ENCODE measurements at regions not wholly inside any gene's neighbourhood (a gene's known extent, or its start where the extent isn't known, plus 50 kb on each side); places are given as distances from the start of the nearest gene placed in this dataset.
"Not testable (repeated sequence)": the region's sequence is repeated elsewhere in the genome, so short reads cannot be mapped to it uniquely, and the experiment has no call there.

GRCh38 chr3:62926494-62926893 lies 51.3 kb upstream of the CADPS start:
- Mint-ChIP-seq H3K9me3 (peaks cover 3% of the 10 kb centered on the region), H3K4me1 (no peaks in the 10 kb centered on the region), H3K36me3 (no peaks in the 10 kb centered on the region)

GRCh38 chr3:62928256-62928655 lies 53.0 kb upstream of the CADPS start:
- H3K9me3 Mint-ChIP-seq: peaks cover 3% of the 10 kb centered on the region
- DNase-seq (no peak), ATAC-seq (ENCODE audit: low read depth) (no peak)
- no peaks in the 10 kb centered on the region for H3K27me3 Mint-ChIP-seq
- H3K4me3 Mint-ChIP-seq: no peak overlapping the region
- H3K27ac Mint-ChIP-seq: no peak overlapping the region
- H3K36me3 Mint-ChIP-seq: no peaks in the 10 kb centered on the region
- no peaks in the 10 kb centered on the region for H3K4me1 Mint-ChIP-seq
- POLR2A ChIA-PET: no interaction called here

More at GRCh38 chr3:62926494-62926893, 51.3 kb upstream of the CADPS start:
- DNase-seq: no peak
- H3K4me3 Mint-ChIP-seq: no peak overlapping the region
- H3K27ac Mint-ChIP-seq: no peak overlapping the region
- no peaks in the 10 kb centered on the region for H3K27me3 Mint-ChIP-seq
- ATAC-seq (ENCODE audit: low read depth): no peak
- POLR2A ChIA-PET: no interaction called here

GRCh38 chr3:62929771-62930170 lies 54.6 kb upstream of the CADPS start:
- Mint-ChIP-seq H3K4me1 (no peaks in the 10 kb centered on the region), H3K4me3 (no peak overlapping the region), H3K27me3 (no peaks in the 10 kb centered on the region), H3K36me3 (no peaks in the 10 kb centered on the region), H3K9me3 (peaks cover 3% of the 10 kb centered on the region), H3K27ac (no peak overlapping the region)
- POLR2A ChIA-PET: no interaction called here
- DNase-seq (no peak), ATAC-seq (ENCODE audit: low read depth) (no peak)

GRCh38 chr3:62935793-62936192 lies 60.6 kb upstream of the CADPS start:
- Mint-ChIP-seq H3K27ac (no peak overlapping the region), H3K4me1 (no peaks in the 10 kb centered on the region), H3K27me3 (no peaks in the 10 kb centered on the region), H3K36me3 (no peaks in the 10 kb centered on the region), H3K9me3 (no peaks in the 10 kb centered on the region), H3K4me3 (no peak overlapping the region)
- POLR2A ChIA-PET: no interaction called here
- DNase-seq: no peak
- ATAC-seq (ENCODE audit: low read depth): no peak

- ATAC-seq (ENCODE audit: low read depth): no peak
- POLR2A ChIA-PET: no interaction called here
- H3K27me3 Mint-ChIP-seq: no peaks in the 10 kb centered on the region
- H3K9me3 Mint-ChIP-seq: no peaks in the 10 kb centered on the region
- H3K36me3 Mint-ChIP-seq: no peaks in the 10 kb centered on the region
- H3K4me3 Mint-ChIP-seq: no peak overlapping the region
- H3K4me1 Mint-ChIP-seq: no peaks in the 10 kb centered on the region
- no peak overlapping the region for H3K27ac Mint-ChIP-seq
- DNase-seq: no peak
Observed at GRCh38 chr3:62936626-62937254, 61.5 kb upstream of the CADPS start.

GRCh38 chr3:62938583-62938982 lies 63.4 kb upstream of the CADPS start:
- POLR2A ChIA-PET: no interaction called here
- no peak overlapping the region for H3K4me3 Mint-ChIP-seq
- H3K36me3 Mint-ChIP-seq: no peaks in the 10 kb centered on the region
- ATAC-seq (ENCODE audit: low read depth): no peak
- H3K4me1 Mint-ChIP-seq: no peaks in the 10 kb centered on the region
- no peak for DNase-seq
- H3K9me3 Mint-ChIP-seq: no peaks in the 10 kb centered on the region
- H3K27ac Mint-ChIP-seq: no peak overlapping the region
- H3K27me3 Mint-ChIP-seq: no peaks in the 10 kb centered on the region

GRCh38 chr3:62939707-62940106 lies 64.5 kb upstream of the CADPS start:
- POLR2A ChIA-PET: no interaction called here
- Mint-ChIP-seq H3K4me3 (no peak overlapping the region), H3K9me3 (no peaks in the 10 kb centered on the region), H3K27me3 (no peaks in the 10 kb centered on the region), H3K4me1 (no peaks in the 10 kb centered on the region), H3K27ac (no peak overlapping the region), H3K36me3 (no peaks in the 10 kb centered on the region)
- DNase-seq (no peak), ATAC-seq (ENCODE audit: low read depth) (no peak)

GRCh38 chr3:62940771-62941563 lies 65.8 kb upstream of the CADPS start:
- no peak overlapping the region for H3K4me3 Mint-ChIP-seq
- no peaks in the 10 kb centered on the region for H3K4me1 Mint-ChIP-seq
- no peak for DNase-seq
- H3K27me3 Mint-ChIP-seq: no peaks in the 10 kb centered on the region
- ATAC-seq (ENCODE audit: low read depth): no peak
- H3K27ac Mint-ChIP-seq: no peak overlapping the region
- no peaks in the 10 kb centered on the region for H3K9me3 Mint-ChIP-seq
- POLR2A ChIA-PET: no interaction called here
- H3K36me3 Mint-ChIP-seq: no peaks in the 10 kb centered on the region

GRCh38 chr3:62942227-62942626 lies 67.0 kb upstream of the CADPS start:
- ATAC-seq (ENCODE audit: low read depth) (no peak), DNase-seq (no peak)
- Mint-ChIP-seq H3K9me3 (no peaks in the 10 kb centered on the region), H3K36me3 (no peaks in the 10 kb centered on the region), H3K27me3 (no peaks in the 10 kb centered on the region), H3K27ac (no peak overlapping the region), H3K4me1 (no peaks in the 10 kb centered on the region), H3K4me3 (no peak overlapping the region)
- POLR2A ChIA-PET: no interaction called here

- H3K36me3 Mint-ChIP-seq: no peaks in the 10 kb centered on the region
- ATAC-seq (ENCODE audit: low read depth): no peak
Observed at GRCh38 chr3:62942764-62943163, 67.5 kb upstream of the CADPS start.

GRCh38 chr3:62948921-62949320 lies 73.7 kb upstream of the CADPS start:
- no peaks in the 10 kb centered on the region for H3K4me1 Mint-ChIP-seq
- POLR2A ChIA-PET: no interaction called here
- ATAC-seq (ENCODE audit: low read depth) (no peak), DNase-seq (no peak)
- H3K27ac Mint-ChIP-seq: no peak overlapping the region
- no peaks in the 10 kb centered on the region for H3K27me3 Mint-ChIP-seq
- no peak overlapping the region for H3K4me3 Mint-ChIP-seq
- H3K9me3 Mint-ChIP-seq: no peaks in the 10 kb centered on the region
- H3K36me3 Mint-ChIP-seq: no peaks in the 10 kb centered on the region

More at GRCh38 chr3:62942764-62943163, 67.5 kb upstream of the CADPS start:
- no peak overlapping the region for H3K4me3 Mint-ChIP-seq
- no peaks in the 10 kb centered on the region for H3K9me3 Mint-ChIP-seq
- POLR2A ChIA-PET: no interaction called here
- DNase-seq: no peak
- H3K27me3 Mint-ChIP-seq: no peaks in the 10 kb centered on the region
- H3K27ac Mint-ChIP-seq: no peak overlapping the region
- no peaks in the 10 kb centered on the region for H3K4me1 Mint-ChIP-seq

GRCh38 chr3:62950210-62950609 lies 75.0 kb upstream of the CADPS start:
- POLR2A ChIA-PET: no interaction called here
- Mint-ChIP-seq H3K27me3 (no peaks in the 10 kb centered on the region), H3K4me3 (no peak overlapping the region), H3K36me3 (no peaks in the 10 kb centered on the region), H3K27ac (no peak overlapping the region), H3K4me1 (no peaks in the 10 kb centered on the region), H3K9me3 (no peaks in the 10 kb centered on the region)
- DNase-seq (no peak), ATAC-seq (ENCODE audit: low read depth) (no peak)

- Mint-ChIP-seq H3K9me3 (no peaks in the 10 kb centered on the region), H3K36me3 (no peaks in the 10 kb centered on the region), H3K27ac (no peak overlapping the region), H3K4me1 (no peaks in the 10 kb centered on the region), H3K4me3 (no peak overlapping the region), H3K27me3 (no peaks in the 10 kb centered on the region)
- no peak for ATAC-seq (ENCODE audit: low read depth)
- DNase-seq: no peak
- POLR2A ChIA-PET: no interaction called here
Observed at GRCh38 chr3:62951037-62951613, 75.9 kb upstream of the CADPS start.

- H3K27ac Mint-ChIP-seq; POLR2A ChIA-PET; H3K4me3 Mint-ChIP-seq; ATAC-seq (ENCODE audit: low read depth); H3K36me3 Mint-ChIP-seq; H3K27me3 Mint-ChIP-seq; H3K4me1 Mint-ChIP-seq; H3K9me3 Mint-ChIP-seq; DNase-seq: not testable (repeated sequence)
Observed at GRCh38 chr3:62951880-62952279, 76.7 kb upstream of the CADPS start.
